ENCODE measurements at regions not wholly inside any gene's neighbourhood (a gene's known extent, or its start where the extent isn't known, plus 50 kb on each side); places are given as distances from the start of the nearest gene placed in this dataset.

- no peak overlapping the region for H2AFZ ChIP-seq (ENCODE audit: insufficient read depth, low read depth, low read length, poor library complexity, severe bottlenecking)
- no peaks in the 10 kb centered on the region for H4K20me1 ChIP-seq (ENCODE audit: insufficient read depth, low read length)
- no peak overlapping the region for H3K9ac ChIP-seq (ENCODE audit: insufficient read depth, low read length, poor library complexity, severe bottlenecking)
- H3K4me1 ChIP-seq (ENCODE audit: control insufficient read depth in 1 of 2, insufficient read depth in 2 of 2, low read length in 2 of 2) = no peaks in the 10 kb centered on the region
- H3K36me3 ChIP-seq (replicated peaks in 1 of 2; ENCODE audit: control insufficient read depth in 1 of 2, insufficient read depth in 2 of 2, low read length in 2 of 2) = no peaks in the 10 kb centered on the region
- Mint-ChIP-seq H3K9me3 (peaks cover 0 to 7% (median 2%) of the 10 kb centered on the region in 7 donors), H3K27me3 (ENCODE audit: low read depth in 3 of 3) (no peaks in the 10 kb centered on the region), H3K36me3 (no peaks in the 10 kb centered on the region), H3K4me3 (no peak overlapping the region), H3K27ac (no peak overlapping the region), H3K4me1 (no peaks in the 10 kb centered on the region)
- no peak for TF ChIP-seq CTCF (IDR thresholded peaks at IDR 0.05)
- no peaks in the 10 kb centered on the region for H3K79me2 ChIP-seq (ENCODE audit: insufficient read depth, low read length)
- H3K27me3 ChIP-seq (ENCODE audit: control insufficient read depth in 2 of 2, insufficient read depth in 2 of 2, low read length in 2 of 2) = no peaks in the 10 kb centered on the region
- no CpG with 5 or more reads among the region's 1 CpG for WGBS (ENCODE audit: insufficient coverage)
- no peak overlapping the region for H3K4me3 ChIP-seq (replicated peaks in 1 of 3; ENCODE audit: low read depth in 2 of 3, low read length in 3 of 3)
- H3K9me3 ChIP-seq (replicated peaks in 1 of 2; ENCODE audit: control insufficient read depth in 1 of 2, insufficient read depth in 1 of 2, low read length in 2 of 2) = peaks cover 3 to 15% of the 10 kb centered on the region in 2 donors
- intact Hi-C loops (cut with micrococcal nuclease) = no loop called here
- H3K27ac ChIP-seq (ENCODE audit: low read depth in 1 of 2, low read length in 2 of 2) = no peak overlapping the region
- no peak for DNase-seq
- no peak overlapping the region for H3K4me2 ChIP-seq (replicated peaks; ENCODE audit: extremely low read depth, low read length, poor library complexity, severe bottlenecking)
Observed at GRCh38 chr3:20743553-20744321, 557.7 kb upstream of the SGO1 start.

DNA sequence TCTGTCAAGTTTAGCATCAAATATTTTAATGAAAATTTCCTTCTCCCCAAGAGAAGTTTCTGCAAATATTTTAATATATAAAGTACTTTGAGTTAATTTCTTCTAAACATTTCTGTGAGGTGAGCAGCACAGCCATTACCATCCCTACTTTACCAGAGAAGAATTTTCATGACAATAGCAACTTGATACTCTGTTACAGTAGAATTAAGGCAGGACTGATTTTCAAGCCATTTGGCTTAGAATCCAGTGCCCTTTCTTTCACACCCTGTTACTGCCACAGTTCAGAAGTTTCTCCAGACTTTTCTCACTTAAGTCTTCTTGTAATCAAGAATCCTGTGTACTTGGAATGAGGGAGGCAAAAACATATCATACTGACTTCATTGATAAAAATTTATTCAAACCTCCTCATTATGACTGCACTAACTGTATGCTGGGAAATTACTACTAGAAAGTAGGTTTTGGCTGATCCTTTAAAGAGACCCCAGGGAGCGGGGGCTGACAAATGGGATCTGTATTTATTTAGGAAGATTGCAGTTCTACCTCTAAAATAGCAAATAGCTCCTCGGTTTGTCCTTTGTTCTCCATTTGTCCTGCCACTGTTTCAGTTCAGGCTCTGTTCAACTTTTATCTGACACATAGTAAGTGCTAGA lies 557.0 kb upstream of the SGO1 start:
- no peak for DNase-seq
- Mint-ChIP-seq H3K36me3 (no peaks in the 10 kb centered on the region), H3K4me1 (no peaks in the 10 kb centered on the region), H3K27ac (no peak overlapping the region), H3K27me3 (ENCODE audit: low read depth in 3 of 3) (no peaks in the 10 kb centered on the region), H3K9me3 (peaks cover 0 to 7% (median 1%) of the 10 kb centered on the region in 7 donors), H3K4me3 (no peak overlapping the region)
- H3K4me2 ChIP-seq (replicated peaks; ENCODE audit: extremely low read depth, low read length, poor library complexity, severe bottlenecking) = no peak overlapping the region
- H3K79me2 ChIP-seq (ENCODE audit: insufficient read depth, low read length) = no peaks in the 10 kb centered on the region
- H3K4me3 ChIP-seq (replicated peaks in 1 of 3; ENCODE audit: low read depth in 2 of 3, low read length in 3 of 3) = no peak overlapping the region
- peaks cover 3 to 9% of the 10 kb centered on the region in 2 donors for H3K9me3 ChIP-seq (replicated peaks in 1 of 2; ENCODE audit: control insufficient read depth in 1 of 2, insufficient read depth in 1 of 2, low read length in 2 of 2)
- H3K4me1 ChIP-seq (ENCODE audit: control insufficient read depth in 1 of 2, insufficient read depth in 2 of 2, low read length in 2 of 2) = no peaks in the 10 kb centered on the region
- H4K20me1 ChIP-seq (ENCODE audit: insufficient read depth, low read length) = no peaks in the 10 kb centered on the region
- no peaks in the 10 kb centered on the region for H3K27me3 ChIP-seq (ENCODE audit: control insufficient read depth in 2 of 2, insufficient read depth in 2 of 2, low read length in 2 of 2)
- no peaks in the 10 kb centered on the region for H3K36me3 ChIP-seq (replicated peaks in 1 of 2; ENCODE audit: control insufficient read depth in 1 of 2, insufficient read depth in 2 of 2, low read length in 2 of 2)
- H2AFZ ChIP-seq (ENCODE audit: insufficient read depth, low read depth, low read length, poor library complexity, severe bottlenecking) = no peak overlapping the region
- no peak overlapping the region for H3K9ac ChIP-seq (ENCODE audit: insufficient read depth, low read length, poor library complexity, severe bottlenecking)
- no peak for TF ChIP-seq CTCF (IDR thresholded peaks at IDR 0.05)
- no CpG with 5 or more reads among the region's 2 CpGs for WGBS (ENCODE audit: insufficient coverage)
- intact Hi-C loops (cut with micrococcal nuclease) = no loop called here
- H3K27ac ChIP-seq (ENCODE audit: low read depth in 1 of 2, low read length in 2 of 2) = no peak overlapping the region

Data from CD14-positive monocyte (primary cell).